HEK293 (cell line): ENCODE measurements at regions not wholly inside any gene's neighbourhood (a gene's known extent, or its start where the extent isn't known, plus 50 kb on each side); places are given as distances from the start of the nearest gene placed in this dataset.

Source experiments
- ZNF2 ChIP-seq: fragments of 450-650 bp; formaldehyde crosslinking; IDR thresholded peaks from 2 replicates; pipeline ENCODE4 v1.5.1; 2016; ENCODE audit warnings: missing biosample characterization, missing genetic modification characterization
- ZNF239 ChIP-seq: fragments of 450-650 bp; formaldehyde crosslinking; IDR thresholded peaks from 2 replicates; pipeline ENCODE4 v1.5.1; 2016; ENCODE audit warnings: missing biosample characterization, missing genetic modification characterization
- ZNF394 ChIP-seq: fragments of 450-650 bp; formaldehyde crosslinking; IDR thresholded peaks from 2 replicates; pipeline ENCODE4 v1.5.1; 2016; ENCODE audit warnings: missing biosample characterization, missing genetic modification characterization, mild to moderate bottlenecking, moderate library complexity, borderline replicate concordance
- ZNF544 ChIP-seq: fragments of 450-650 bp; formaldehyde crosslinking; IDR thresholded peaks from 2 replicates; pipeline ENCODE4 v1.5.0; 2017; ENCODE audit warnings: missing biosample characterization, missing genetic modification characterization
- ZNF555 ChIP-seq: fragments of 450-650 bp; formaldehyde crosslinking; conservative IDR thresholded peaks from 2 replicates; pipeline ENCODE4 v1.5.1; 2017; ENCODE audit warnings: missing biosample characterization, mild to moderate bottlenecking, missing genetic modification characterization, inconsistent platforms
- ZNF600 ChIP-seq: fragments of 450-650 bp; formaldehyde crosslinking; IDR thresholded peaks from 2 replicates; pipeline ENCODE4 v1.5.1; 2016; ENCODE audit warnings: missing biosample characterization, missing genetic modification characterization
- ZNF768 ChIP-seq: fragments of 450-650 bp; formaldehyde crosslinking; IDR thresholded peaks from 2 replicates; pipeline ENCODE4 v1.5.1; 2018; ENCODE audit warnings: missing biosample characterization, mild to moderate bottlenecking, missing genetic modification characterization
- ZNF785 ChIP-seq: fragments of 450-650 bp; formaldehyde crosslinking; IDR thresholded peaks from 2 replicates; pipeline ENCODE4 v1.5.1; 2016; ENCODE audit warnings: missing biosample characterization, missing genetic modification characterization
- TF ChIP-seq, protein P1 (sequence below): fragments of 450-650 bp; formaldehyde crosslinking; IDR thresholded peaks from 2 replicates; pipeline ENCODE4 v1.5.1; 2016; ENCODE audit warnings: missing biosample characterization, missing genetic modification characterization
- TF ChIP-seq, protein P2 (sequence below): sonication (generic); formaldehyde crosslinking; IDR thresholded peaks from 2 replicates; pipeline ENCODE4 v1.8.1; 2022; ENCODE audit warnings: mild to moderate bottlenecking, moderate library complexity, missing genetic modification reagents

DNA sequence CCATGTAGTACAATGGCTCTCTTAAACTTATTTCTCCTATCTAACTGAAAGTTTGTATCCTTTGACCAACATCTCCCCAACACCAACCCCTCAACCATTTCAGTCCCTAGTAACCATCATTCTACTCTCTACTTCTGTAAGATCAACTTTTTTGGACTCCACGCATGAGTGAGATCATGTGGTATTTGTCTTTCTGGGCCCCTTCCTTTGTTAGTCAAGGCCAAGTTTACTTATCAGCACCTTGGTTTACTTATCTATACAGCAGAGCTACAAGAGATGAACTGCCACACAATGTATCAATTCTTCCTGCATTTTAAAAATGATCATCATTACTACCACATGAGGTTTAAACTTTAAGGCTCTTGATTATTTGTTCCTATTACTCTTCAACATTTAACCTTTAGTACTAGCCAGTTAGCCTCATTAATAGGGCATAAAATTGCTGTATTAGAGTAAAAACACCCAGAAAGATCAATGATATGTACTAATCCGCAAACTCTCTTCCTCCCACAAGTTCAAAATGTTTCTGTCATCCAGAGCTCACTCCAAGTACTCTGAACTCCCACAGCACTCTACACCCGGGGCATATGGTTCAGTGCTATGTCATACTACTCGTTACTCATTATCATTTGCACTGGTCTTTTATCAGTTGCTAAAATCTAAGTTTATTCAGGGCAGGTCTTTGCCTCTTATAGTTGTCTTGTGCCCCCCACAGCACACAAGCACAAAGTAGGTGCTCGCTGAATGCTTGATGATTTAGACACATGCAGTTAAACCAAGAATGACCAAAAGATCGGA lies 145.7 kb upstream of the ADAMTS3 start:
- TF ChIP-seq, protein P1, sequence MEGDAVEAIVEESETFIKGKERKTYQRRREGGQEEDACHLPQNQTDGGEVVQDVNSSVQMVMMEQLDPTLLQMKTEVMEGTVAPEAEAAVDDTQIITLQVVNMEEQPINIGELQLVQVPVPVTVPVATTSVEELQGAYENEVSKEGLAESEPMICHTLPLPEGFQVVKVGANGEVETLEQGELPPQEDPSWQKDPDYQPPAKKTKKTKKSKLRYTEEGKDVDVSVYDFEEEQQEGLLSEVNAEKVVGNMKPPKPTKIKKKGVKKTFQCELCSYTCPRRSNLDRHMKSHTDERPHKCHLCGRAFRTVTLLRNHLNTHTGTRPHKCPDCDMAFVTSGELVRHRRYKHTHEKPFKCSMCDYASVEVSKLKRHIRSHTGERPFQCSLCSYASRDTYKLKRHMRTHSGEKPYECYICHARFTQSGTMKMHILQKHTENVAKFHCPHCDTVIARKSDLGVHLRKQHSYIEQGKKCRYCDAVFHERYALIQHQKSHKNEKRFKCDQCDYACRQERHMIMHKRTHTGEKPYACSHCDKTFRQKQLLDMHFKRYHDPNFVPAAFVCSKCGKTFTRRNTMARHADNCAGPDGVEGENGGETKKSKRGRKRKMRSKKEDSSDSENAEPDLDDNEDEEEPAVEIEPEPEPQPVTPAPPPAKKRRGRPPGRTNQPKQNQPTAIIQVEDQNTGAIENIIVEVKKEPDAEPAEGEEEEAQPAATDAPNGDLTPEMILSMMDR (tag by site-specific recombination), result no peak
- TF ChIP-seq ZNF239 (no peak), ZNF785 (tag by site-specific recombination) (no peak), ZNF544 (tag by site-specific recombination) (no peak), ZNF600 (tag by site-specific recombination) (no peak), ZNF768 (tag by site-specific recombination) (no peak), ZNF555 (tag by site-specific recombination) (no peak), ZNF394 (tag by site-specific recombination) (no peak), ZNF2 (tag by site-specific recombination) (no peak)
- TF ChIP-seq, protein P2, sequence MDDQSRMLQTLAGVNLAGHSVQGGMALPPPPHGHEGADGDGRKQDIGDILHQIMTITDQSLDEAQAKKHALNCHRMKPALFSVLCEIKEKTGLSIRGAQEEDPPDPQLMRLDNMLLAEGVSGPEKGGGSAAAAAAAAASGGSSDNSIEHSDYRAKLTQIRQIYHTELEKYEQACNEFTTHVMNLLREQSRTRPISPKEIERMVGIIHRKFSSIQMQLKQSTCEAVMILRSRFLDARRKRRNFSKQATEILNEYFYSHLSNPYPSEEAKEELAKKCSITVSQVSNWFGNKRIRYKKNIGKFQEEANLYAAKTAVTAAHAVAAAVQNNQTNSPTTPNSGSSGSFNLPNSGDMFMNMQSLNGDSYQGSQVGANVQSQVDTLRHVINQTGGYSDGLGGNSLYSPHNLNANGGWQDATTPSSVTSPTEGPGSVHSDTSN, result no peak
